Activated CD4-positive, alpha-beta T cell treated with anti-CD3 and anti-CD28 coated beads, Interleukin-2, amount 50 U/mL, for 4 hours (primary cell): ENCODE measurements at regions not wholly inside any gene's neighbourhood (a gene's known extent, or its start where the extent isn't known, plus 50 kb on each side); places are given as distances from the start of the nearest gene placed in this dataset.
A peak's percentile ranks its signal among the peaks of the same experiment; 100 is the strongest.

Experiments used
- DNase-seq, 2 experiments: peaks; one replicate each; pipeline ENCODE4 v3.0.0-alpha.2; 2020

DNA sequence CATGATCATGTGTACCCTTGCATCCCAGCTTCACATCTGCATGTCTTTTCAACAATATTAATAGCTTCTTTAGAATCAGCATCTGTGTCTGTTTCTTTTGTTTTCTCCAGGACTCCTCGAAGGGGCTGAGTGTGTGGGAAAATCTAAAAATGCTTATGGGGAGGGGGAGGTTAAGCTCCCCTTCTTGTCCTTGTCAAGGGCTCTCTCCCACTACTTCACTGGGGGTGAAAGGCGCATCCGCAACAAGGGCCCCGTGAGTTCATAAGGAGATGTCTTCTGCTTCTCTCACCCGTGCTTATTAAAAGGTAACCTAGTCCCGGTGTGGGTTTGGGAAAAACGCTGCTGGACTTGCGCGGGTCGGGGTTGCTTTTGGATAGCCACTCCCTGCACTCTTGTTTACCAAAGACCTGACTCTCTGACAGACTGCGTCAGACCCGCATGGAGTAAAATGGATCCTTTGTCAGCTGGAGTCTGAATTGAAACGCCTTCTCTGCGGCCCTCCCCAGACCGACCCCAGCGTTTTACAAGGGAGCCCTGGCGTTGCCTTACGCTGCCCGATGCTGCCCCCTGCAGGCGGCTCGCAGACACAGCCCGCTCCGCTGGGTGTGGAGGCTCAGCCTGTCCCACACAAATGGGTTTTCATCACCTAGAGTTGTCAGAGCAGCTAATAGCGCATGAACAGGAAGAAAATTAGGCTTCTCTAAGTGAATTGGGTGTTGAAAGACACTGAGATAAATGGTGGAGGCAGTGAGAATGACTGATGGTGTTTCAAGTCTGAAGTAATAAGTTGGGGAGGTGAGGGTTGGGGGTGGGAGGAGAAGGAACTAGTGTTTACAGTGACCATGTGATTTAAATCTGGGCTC is 53.8 kb downstream of the IER5 start:
- peak; percentile 88 to 89 for DNase-seq

- no peak for DNase-seq
Measured at GRCh38 chr1:181143102-181143859, 54.8 kb downstream of the IER5 start.

- DNase-seq: no peak
Measured at GRCh38 chr1:181144238-181144637, 55.7 kb downstream of the IER5 start.

DNA sequence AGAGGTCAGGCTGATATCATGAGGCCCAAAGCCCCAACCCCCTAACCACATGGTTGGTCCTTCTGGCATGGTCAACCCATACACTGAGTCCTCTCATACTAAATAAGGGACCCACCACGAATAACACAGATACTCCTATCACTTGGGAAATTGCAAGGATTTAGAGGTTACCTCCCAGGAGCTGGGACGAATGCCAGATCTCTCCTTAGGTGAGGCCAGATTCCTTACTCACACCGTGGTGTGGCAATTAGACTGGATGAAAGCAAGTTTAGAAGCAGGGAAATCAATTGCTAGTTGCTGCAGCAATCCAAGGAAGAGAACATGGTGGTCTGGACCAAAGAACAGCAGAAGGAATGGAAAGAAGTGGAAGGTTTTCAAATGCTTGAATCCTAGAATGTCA is 60.1 kb downstream of the IER5 start:
- DNase-seq: no peak

DNA sequence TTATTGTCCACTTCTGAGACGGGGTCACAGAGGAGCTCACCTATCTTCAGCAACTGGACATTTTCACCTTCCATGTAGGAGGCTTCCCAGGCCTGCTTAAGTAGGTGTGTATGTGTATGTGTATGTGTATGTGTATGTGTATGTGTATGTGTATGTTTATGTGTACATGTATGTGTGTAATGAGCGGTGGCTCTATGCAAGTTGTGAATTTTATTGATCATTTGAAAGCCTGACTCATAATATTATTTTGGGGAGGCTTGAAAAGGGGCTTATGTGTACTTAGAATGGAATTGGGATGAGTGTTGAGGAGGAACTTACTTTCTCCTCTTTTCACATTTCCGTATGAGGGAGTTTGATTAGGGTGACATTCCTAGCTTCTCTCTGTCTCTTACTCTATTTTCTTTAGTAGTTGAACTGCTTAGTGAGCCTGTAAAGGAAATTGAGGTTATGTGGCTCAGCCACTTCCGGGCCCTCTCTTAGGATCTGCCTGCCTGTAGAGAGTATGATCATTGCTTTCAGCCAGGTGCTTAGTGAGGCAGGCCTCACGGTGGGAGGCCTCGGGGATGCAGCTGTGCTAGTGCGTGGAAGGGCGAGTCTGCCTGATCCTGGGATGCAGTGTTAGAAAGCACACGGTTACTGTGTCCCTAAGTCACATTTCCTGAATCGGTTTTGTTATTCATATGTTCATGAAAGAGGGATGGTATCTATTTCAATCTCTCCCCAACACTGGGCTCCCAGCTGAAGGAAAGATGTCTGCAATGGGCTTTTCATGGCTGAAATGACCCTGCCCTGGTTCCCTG is 61.0 kb downstream of the IER5 start:
- peak; percentile 61 for DNase-seq

GRCh38 chr1:181150273-181150672 is 61.8 kb downstream of the IER5 start:
- no peak for DNase-seq

- no peak for DNase-seq
Measured at GRCh38 chr1:181150842-181151241, 62.3 kb downstream of the IER5 start.

DNA sequence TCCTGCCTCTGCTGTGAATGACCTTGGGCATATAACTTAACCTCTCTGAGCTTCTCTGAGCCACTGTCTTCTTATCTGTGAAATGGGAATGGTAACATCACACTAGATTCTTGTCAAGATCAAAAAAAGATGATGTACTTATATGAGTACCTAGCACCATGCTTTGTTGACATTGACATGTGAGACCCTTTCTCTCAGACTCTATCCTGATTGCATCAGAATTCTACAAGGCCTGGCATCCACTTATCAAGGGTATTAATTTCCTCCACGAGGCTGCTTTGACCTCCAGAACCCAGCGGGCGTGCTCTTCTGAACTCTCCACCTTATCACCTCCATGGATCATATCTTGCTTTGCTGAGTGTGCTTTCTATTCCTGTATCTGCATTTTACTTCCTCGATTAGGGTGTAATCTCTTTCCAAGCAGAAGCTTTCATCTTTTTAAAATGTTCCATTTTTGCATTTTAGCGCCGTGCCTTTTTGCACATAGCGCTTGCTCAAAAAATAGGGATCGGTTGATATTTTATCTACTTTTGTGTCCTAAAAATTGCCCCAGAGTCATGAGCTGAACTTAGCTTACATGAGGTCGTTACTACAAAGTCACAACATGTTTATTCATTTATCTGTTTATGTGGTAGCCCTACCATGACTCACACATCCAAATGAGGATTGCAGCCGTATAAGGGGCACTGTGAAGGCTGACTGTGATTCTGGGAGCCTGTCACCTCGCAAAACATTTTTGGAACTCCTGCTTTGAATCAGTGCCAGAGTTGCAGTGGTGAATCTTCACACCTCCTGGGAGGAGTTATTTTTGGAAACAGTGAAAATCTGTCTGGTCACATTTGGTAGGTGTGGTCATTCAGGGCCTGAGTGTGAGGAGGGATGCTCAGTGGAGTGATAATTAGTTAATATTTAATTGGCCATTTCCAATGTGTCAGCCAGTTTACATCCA is 63.2 kb downstream of the IER5 start:
- no peak for DNase-seq

DNA sequence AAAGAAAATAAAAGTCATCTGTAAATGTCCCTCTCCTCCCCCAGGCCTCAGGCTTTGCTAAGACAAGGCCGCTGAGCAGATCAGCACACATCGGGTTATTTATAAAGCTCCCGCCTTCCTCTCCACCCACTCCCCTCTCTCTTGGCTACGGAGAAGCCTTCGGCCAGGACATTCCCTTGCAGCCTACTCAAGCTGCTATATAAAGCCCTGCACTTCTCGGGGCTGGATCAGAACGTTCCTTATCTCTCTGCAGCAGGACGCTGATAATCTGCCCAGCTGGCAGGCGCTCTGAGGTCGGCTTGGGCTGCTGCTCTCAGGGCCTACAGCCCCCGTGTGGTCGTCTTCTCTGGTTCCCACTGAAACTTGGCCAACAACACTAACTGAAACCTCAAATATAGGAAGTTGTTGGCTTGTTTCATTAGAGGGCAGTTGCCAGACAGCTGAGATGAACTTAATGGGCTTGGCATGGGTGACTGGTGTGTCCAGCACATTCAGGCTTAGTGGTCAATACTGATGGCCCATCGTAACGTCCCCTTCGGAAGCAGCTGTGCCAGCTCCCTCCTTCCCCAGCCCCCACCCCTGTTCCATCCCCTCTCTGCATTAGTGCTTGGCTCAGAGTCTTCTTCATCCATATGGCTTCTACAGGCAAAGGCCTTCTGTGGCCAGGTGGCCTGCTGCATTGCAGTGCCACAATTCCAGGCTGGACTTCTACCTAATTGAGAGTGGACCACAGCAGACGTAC is 64.6 kb downstream of the IER5 start:
- DNase-seq: no peak

GRCh38 chr1:181153634-181153961 is 65.1 kb downstream of the IER5 start:
- DNase-seq: no peak

DNA sequence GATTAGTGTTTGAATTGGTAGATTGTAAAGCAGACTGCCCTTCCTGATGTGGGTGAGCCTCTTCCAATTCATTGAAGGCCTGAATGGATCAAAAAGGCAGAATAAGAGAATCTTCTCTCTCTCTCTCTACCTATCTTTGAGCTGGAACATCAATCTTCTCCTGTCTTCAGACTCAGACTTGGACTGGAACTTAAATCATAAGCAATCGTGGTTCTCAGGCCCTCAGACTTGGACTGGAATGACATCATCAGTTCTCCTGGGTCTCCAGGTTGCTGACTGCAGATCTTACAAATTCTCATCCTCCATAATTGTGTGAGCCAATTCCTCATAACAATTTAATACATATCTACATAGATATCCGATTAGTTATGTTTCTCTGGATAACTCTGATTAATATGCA is 66.8 kb downstream of the IER5 start:
- no peak for DNase-seq

- peak; percentile 12 to 22 for DNase-seq
Measured at GRCh38 chr1:181159451-181160140, 71.1 kb downstream of the IER5 start.

DNA sequence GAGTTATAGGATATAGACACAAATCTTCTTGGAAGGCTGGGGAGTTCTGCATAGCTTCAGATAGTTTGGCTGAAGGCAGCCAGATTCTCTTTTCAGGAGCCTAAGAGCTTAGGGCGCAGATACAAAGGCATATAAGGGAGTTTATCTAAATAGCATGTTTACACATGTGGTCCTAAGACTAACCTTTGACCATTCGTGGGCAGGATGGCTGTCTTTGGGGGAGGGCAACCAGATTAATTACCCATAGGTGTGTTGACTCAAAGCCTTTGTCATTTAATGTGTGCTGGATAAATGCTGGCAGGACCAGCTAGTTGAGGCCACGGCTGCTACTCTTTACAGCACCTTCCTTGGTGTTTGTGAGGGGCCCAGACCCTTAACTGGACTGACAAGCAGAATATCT is 71.8 kb downstream of the IER5 start:
- DNase-seq: no peak

DNA sequence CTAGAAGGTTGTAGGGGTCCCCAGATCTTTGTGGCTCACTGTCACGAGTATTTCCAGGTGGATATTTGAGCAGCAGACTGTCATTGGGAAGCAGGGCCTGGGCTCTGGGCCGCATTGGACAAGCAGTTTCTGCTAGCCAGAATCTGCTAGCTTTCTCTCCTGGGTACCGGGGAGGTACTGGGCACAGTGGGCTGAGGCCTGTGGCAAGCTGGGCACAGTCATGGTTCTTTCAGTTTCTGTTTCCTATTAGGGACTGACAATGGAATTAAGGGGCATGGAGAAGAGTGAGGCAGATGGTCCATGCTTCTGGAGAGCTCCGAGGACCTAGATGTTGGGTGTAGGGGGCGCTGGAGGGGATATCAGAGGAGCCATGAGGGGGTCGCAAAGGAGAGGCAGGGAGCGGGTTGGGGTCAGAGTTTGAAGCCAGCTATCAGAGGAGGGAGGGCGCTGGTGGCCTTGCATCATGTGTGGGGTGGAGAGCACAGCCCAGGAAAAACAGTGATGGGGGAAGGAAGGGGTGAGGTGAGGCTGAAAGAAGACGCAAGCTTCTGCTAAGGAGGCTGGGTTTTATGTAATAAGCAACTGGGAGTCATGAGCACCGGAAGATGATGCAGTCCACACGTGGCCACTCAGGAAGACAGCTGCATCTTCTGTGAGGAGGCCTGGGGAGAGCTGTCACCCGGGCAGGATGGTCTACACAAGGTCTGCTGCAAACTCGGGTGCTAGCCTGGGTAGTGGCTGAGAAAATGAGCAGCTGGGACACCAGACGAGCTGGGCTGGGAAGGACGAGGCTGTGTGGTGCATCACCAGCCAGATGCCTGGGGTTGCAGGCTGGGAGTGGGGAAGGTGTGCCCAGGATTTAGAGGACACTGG is 72.7 kb downstream of the IER5 start:
- DNase-seq: no peak

- DNase-seq: no peak
Measured at GRCh38 chr1:181163662-181164061, 75.2 kb downstream of the IER5 start.

GRCh38 chr1:181166377-181167196 is 78.1 kb downstream of the IER5 start:
- peak; percentile 70 to 72 for DNase-seq

GRCh38 chr1:181169281-181169865 is 80.9 kb downstream of the IER5 start:
- no peak for DNase-seq

GRCh38 chr1:181170194-181170593 is 81.7 kb downstream of the IER5 start:
- no peak for DNase-seq

DNA sequence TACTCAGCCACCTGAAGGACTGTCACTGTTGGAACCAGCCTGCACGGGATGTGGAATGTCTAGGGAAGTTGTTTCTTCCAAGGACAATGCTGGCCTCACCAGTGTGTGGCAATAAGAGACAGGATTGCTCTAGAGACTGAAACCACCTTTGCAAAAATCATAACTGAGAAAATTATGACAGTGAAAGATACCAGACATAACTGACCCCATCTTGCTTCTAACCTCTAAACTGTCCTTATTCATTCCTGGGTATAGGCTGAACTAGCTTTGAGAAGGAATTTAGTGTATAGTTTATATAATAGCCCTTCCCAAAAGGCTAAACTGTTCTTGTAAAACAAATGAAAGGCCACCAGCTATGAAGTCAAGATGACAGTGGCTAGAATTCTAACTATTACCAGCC is 83.6 kb downstream of the IER5 start:
- DNase-seq: no peak
